Erythroblast (primary cell): ENCODE measurements at regions not wholly inside any gene's neighbourhood (a gene's known extent, or its start where the extent isn't known, plus 50 kb on each side); places are given as distances from the start of the nearest gene placed in this dataset.

Experiments used
- GATA1 ChIP-seq: IDR thresholded peaks from 2 replicates; pipeline ENCODE4 v1.6.1; 2011; ENCODE audit warnings: low read depth, mild to moderate bottlenecking, control low read depth, low read length, moderate library complexity
- POLR2A ChIP-seq: IDR thresholded peaks from 2 replicates; pipeline ENCODE4 v1.6.1; 2011; ENCODE audit warnings: mild to moderate bottlenecking, low read length

GRCh38 chr1:98426092-98426491, 235.4 kb upstream of the SNX7 start:
- TF ChIP-seq POLR2A = no peak
- no peak for TF ChIP-seq GATA1
